SKM-1 (cell line): ENCODE measurements at regions not wholly inside any gene's neighbourhood (a gene's known extent, or its start where the extent isn't known, plus 50 kb on each side); places are given as distances from the start of the nearest gene placed in this dataset.

Source experiments
- DNase-seq: peaks from one replicate; lab custom pipeline; 2025; ENCODE audit not compliant: unreplicated experiment; lab: John Stamatoyannopoulos, UW

- DNase-seq, result no peak
These were observed 69.7 kb upstream of the FCN1 start for GRCh38 chr9:134987376-134987775.

DNA sequence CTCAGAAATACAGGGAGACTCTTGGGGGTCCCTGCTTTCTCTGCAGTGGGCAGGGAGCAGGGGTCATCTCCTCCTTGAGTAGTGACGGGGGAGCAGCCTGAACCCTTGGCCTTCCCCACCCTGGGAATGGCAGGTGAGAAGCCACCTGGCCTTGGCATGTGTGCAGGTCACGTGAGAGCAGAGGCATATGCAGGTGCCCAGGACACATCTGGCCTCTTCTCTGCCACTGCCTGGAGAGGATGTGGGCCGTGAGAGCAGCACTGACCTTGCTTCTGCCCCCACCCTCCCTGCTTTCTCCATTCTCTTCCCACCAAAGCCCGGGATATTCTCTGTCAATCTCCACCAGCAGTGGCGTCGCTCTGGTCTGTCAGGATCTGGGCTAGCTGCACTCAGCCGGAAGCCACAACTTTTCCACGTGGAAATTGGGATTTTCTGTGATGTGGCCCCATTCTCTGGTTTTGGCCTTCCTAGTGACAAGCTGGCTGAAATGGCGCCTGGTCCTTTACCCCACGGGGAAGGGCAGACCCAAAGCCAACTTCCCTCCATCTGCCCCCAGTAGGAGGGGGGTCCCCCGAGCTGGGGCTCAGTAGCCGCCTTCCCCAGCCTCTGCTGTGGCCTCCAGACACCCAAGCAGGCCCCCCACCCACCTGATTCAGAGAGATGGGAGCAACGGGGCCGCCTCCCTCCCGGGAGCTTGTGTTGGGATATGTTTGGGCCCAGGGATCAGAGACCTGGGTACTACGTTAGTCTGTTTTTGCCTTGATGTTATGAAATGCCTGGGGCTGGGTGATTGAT, 70.4 kb upstream of the FCN1 start:
- no peak for DNase-seq

GRCh38 chr9:134988706-134989105, 71.0 kb upstream of the FCN1 start:
- no peak for DNase-seq

GRCh38 chr9:134989206-134990065, 71.7 kb upstream of the FCN1 start:
- DNase-seq, result no peak

GRCh38 chr9:134991808-134992754, 74.4 kb upstream of the FCN1 start:
- no peak for DNase-seq

DNA sequence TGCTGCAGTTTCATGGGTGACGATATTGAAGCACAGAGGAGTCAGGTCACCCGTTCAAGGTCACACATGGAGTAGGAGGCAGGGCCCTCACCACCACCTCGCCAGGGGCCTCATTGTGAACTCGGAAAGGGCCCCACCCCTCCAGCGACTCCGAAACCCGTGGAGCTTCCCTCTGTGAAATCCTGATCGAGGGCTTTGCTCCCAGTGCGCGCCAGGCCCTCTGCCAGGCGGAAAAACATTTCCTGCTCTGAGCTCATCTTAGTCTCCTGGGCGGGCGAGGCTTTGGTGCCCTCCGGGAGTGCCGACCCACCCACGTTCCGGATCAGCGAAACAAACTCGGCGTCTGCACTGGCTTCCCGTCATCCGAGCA, 75.0 kb upstream of the FCN1 start:
- no peak for DNase-seq

DNA sequence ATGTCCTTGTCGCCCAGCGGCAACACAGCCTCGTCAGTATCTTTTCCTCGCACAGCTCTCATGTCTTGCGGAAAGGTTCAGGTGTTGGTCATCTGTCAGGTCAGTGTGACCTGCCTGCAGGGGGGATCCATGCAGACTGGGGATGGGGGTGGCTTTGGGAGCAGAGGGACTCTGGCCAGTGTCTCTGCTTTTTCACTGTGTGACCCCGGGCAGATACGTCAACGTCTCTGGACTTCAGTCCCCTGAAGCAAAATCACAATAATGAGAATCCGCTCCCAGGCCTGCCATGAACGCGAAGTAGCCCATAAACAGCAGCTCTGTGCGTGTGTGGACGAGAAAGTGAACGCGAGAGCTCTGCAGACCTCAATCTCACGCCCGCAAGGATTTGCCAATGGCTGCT, 75.7 kb upstream of the FCN1 start:
- no peak for DNase-seq

- no peak for DNase-seq
These were observed 76.4 kb upstream of the FCN1 start for GRCh38 chr9:134993996-134994720.

DNA sequence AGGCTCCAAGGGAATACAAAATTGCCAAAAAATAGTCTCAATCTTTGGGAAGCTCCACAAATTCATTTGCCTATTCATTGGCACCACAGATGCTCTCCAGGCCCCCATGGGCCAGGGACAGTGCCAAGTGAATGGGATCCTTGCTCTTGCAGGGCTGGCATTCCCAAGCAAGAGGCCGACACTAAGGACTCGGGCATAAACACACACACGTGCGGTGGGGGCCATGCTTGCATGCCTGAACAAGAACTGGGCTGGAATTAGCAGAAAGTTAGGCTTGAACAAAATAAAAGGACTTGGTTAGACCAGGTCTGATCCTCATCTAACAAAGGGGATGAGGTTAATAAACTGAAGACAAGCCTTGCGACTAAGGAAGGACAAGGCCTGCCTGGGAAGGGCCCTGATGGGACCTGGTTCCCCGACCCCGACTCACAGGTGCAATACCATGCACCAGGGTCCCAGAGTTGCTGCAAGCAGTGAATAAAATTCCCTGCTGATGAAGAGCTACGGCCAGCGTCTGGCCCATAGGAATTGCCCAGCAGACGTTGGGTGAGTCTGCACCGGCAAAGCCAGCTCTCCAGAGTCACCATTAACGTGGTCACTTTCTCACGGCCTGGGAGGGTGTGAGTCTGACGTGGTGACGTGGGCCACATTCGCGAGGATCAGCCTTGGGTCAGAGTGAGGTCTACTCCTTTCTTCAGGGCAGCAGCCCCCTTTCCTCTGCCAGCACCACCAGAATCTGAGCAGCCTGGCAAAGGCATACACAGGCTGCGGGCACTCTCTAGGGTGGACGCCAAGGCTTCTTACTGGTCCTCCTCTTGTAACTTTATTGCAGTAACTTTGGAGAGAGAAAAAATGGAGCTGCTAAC, 77.4 kb upstream of the FCN1 start:
- DNase-seq, result no peak

DNA sequence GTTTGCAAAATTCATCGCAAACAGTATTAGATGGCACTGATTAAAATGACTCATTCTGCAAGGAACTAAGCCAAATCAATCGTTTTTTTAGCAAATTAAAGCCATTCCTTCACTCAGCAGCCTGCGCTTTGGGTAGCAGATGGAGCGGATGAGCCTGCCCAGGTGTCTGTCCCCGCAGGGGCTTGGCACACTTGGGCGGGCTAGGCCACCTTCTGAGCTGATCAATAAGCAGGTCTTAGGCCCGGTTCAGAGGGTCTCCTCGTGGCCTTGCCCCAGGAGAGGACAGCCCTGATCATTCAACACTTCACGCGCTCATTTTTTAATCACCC, 78.0 kb upstream of the FCN1 start:
- DNase-seq, result no peak

GRCh38 chr9:134996591-134997530, 79.1 kb upstream of the FCN1 start:
- DNase-seq, result no peak

GRCh38 chr9:135000647-135001245, 83.0 kb upstream of the FCN1 start:
- no peak for DNase-seq

- DNase-seq, result no peak
These were observed 83.8 kb upstream of the FCN1 start for GRCh38 chr9:135001526-135001925.

DNA sequence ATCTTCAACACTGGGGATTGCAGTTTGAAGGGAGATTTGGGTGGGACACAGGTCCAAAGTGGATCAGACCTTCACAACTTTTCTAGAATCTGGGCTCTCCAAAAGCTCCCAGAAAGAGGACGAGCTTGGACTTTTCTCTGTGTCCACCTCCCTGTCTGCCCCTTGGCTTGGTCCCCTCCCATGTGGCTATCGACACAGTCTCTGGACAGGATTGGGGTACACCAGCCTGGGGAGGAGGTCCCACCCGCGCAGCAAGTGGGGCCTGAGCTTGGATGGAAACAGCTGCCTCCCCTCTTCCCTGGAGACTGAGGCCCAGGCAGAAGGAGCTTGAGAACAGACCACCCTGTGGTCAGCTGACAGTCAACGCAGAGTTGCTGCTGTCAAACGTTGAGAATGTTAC, 84.6 kb upstream of the FCN1 start:
- no peak for DNase-seq

GRCh38 chr9:135002802-135003201, 84.7 kb upstream of the OLFM1 start:
- no peak for DNase-seq

- DNase-seq, result no peak
These were observed 82.7 kb upstream of the OLFM1 start for GRCh38 chr9:135004772-135005171.

GRCh38 chr9:135006911-135007570, 80.4 kb upstream of the OLFM1 start:
- no peak for DNase-seq

- no peak for DNase-seq
These were observed 79.9 kb upstream of the OLFM1 start for GRCh38 chr9:135007601-135008000.
